H1 (cell line): ENCODE measurements at regions not wholly inside any gene's neighbourhood (a gene's known extent, or its start where the extent isn't known, plus 50 kb on each side); places are given as distances from the start of the nearest gene placed in this dataset.

Experiments
- GABPA ChIP-seq: IDR thresholded peaks from 2 replicates; pipeline ENCODE4 v1.6.1; 2011; ENCODE audit warnings: mild to moderate bottlenecking, low read length, moderate library complexity, borderline replicate concordance; ENCODE audit not compliant: insufficient read depth
- KDM5A ChIP-seq: fragments of 200-600 bp; IDR thresholded peaks from 2 replicates; pipeline ENCODE4 v1.7.1; 2012; ENCODE audit warnings: mild to moderate bottlenecking, low read length, inconsistent platforms, mixed read lengths
- TAF7 ChIP-seq: optimal IDR thresholded peaks from 2 replicates; pipeline ENCODE3; 2011; ENCODE audit warnings: low read depth, mild to moderate bottlenecking, inconsistent platforms, low read length, moderate library complexity, borderline replicate concordance
- TBP ChIP-seq: IDR thresholded peaks from 2 replicates; pipeline ENCODE4 v1.6.1; 2011; ENCODE audit warnings: low read depth, low read length, improper control_type of control experiment
- TF ChIP-seq, protein P1 (sequence below), 3 experiments: IDR thresholded peaks; 1 replicate in 2 of 3; 2 replicates in 1 of 3; pipeline versions ENCODE4 v1.5.1 to v1.6.1; 2011; ENCODE audit warnings: low read length in 3 of 3, mild to moderate bottlenecking in 3 of 3, inconsistent platforms in 2 of 3, low read depth in 1 of 3, moderate library complexity in 1 of 3; ENCODE audit not compliant: insufficient read depth in 1 of 3; ENCODE audit errors: control extremely low read depth in 1 of 3

DNA sequence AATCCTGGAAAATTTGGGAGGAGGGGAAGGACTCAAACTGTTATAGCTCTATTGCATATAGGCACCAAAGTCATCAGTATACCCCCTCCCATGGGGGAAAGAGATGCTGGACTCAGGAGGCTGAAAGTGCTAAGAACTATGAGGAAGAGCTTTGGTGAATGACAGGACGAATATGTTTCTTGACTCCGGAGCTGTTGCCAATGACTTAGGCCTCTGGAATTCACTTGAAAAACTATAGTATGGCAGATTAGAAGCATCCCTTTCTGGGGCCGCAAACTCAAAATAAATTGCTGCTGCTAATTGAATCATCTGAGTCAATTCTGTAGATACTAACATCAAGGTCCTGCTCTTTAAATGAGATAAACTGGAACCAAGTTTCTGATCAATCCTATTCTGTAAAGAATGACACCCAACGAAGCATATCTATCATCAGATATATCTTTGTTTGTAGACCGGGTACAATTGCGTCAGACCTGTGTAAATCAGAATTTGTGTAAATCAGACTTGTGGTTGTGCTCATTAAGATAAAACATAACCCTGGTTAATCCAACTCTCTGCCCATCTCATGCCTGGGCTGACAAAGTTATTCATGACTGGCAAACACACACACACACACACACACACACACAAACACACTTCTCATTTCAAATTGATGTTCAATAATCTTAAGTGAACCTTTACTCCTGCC, 1793.8 kb upstream of the PCDH20 start (continued):
- TF ChIP-seq, protein P1, sequence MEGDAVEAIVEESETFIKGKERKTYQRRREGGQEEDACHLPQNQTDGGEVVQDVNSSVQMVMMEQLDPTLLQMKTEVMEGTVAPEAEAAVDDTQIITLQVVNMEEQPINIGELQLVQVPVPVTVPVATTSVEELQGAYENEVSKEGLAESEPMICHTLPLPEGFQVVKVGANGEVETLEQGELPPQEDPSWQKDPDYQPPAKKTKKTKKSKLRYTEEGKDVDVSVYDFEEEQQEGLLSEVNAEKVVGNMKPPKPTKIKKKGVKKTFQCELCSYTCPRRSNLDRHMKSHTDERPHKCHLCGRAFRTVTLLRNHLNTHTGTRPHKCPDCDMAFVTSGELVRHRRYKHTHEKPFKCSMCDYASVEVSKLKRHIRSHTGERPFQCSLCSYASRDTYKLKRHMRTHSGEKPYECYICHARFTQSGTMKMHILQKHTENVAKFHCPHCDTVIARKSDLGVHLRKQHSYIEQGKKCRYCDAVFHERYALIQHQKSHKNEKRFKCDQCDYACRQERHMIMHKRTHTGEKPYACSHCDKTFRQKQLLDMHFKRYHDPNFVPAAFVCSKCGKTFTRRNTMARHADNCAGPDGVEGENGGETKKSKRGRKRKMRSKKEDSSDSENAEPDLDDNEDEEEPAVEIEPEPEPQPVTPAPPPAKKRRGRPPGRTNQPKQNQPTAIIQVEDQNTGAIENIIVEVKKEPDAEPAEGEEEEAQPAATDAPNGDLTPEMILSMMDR (IDR thresholded peaks at IDR 0.05; ENCODE audit: control extremely low read depth in 1 of 3, insufficient read depth in 1 of 3, low read depth in 1 of 3, low read length in 3 of 3), result no peak
- TF ChIP-seq TAF7 (no peak), KDM5A (no peak), TBP (no peak), GABPA (no peak)
